Posterior vena cava (tissue), 2 donors: ENCODE measurements at regions not wholly inside any gene's neighbourhood (a gene's known extent, or its start where the extent isn't known, plus 50 kb on each side); places are given as distances from the start of the nearest gene placed in this dataset.

Experiments used
- DNase-seq: peaks from one replicate; pipeline ENCODE4 v3.0.0-alpha.2; 2020; ENCODE audit warnings: low spot score
- intact Hi-C, 2 donors: fragments of 100-400 bp; cut with DNase I; formaldehyde crosslinking; loops; one replicate each; pipeline versions ENCODE4 v1.14.1 to v1.14.2; 2022 to 2023
- donor health status: DM: yes; HTN: yes; CAD: no.
- donor health status: DM: yes; HTN: yes; CAD: no.

GRCh38 chr14:42374332-42374731, 767.7 kb downstream of the LRFN5 start:
- intact Hi-C loops: no loop called here
- no peak for DNase-seq

DNA sequence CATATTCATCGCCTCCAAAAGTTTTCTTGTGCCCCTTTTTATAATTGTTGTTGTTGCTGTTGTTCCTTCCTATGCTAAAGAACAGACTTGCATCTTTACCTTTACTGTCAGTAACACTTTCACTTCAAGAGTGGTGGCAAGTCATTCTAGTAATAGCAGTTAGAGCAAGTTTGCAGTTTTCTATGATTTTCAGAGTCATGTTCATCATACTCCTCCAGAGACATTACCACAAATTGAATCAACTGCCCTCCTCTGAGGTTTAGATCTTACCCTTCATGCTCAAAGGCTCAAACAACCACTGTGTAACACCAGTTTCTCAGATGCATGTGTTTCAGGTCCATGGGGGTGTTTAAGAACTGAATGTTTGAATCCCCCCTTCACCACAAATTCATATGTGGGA, 763.4 kb downstream of the LRFN5 start:
- DNase-seq: no peak
- intact Hi-C loops: no loop called here

GRCh38 chr14:42368234-42368633, 761.6 kb downstream of the LRFN5 start:
- intact Hi-C loops: no loop called here
- no peak for DNase-seq

DNA sequence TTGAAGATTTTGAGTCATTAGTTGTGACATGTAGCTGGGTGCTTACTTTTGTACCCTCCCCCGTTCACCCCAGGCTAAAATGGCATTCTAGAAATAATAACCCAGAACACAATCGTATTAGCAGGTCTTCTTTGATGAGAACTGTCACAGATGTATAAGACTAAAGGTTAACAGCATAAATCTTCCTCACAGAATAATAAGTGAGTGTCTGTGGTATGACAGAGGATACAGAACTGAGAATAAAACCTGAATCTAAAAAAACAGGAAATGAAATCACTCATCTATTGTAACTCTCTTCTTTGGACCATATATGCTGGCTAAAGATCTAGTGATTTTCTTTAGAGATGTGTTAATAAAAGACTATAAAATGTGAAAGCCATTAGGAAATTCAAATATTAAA, 746.6 kb downstream of the LRFN5 start:
- intact Hi-C loops: no loop called here

GRCh38 chr14:42335918-42336317, 729.2 kb downstream of the LRFN5 start:
- no peak for DNase-seq
- intact Hi-C loops: no loop called here

More for the DNA sequence above, 746.6 kb downstream of the LRFN5 start:
- DNase-seq: no peak

DNA sequence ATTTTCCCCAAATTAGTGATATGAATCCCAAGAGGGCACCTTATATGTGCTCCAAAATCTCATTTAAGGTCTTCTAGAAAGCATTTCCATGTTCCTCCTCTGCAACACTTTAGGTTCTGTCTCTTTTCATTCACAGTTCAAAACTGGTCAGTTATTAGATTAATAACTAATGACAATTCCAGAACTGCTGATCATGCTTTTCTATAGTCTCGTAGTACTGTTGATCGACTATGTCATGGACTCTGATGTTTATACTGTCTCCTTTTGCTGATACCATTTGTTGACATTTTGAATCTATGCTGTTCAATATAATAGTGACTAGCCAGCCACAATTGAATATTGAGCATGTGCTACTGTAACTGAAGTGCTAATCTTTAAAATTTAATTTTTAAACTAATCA, 728.3 kb downstream of the LRFN5 start:
- intact Hi-C loops: no loop called here

DNA sequence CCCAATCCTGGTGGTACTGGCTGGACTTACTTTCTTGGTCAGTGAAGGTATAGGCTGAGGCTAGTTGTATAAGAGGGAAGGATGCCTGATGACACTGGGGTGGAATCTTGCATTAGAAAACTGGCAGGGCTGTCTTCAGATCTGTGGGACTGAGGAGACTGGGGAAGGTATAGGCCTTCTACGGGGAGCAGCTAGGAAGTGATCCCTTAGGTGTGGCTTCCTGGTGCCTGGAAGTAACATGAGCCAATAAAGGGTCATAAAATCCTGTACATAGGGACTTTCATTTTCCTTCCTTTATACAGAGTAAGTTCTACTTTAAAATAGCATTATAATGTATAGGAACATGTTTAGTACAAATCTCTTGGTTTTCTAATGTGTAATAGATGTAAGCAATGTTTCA, 716.8 kb downstream of the LRFN5 start:
- intact Hi-C loops: no loop called here
- no peak for DNase-seq

More for the DNA sequence above, 728.3 kb downstream of the LRFN5 start:
- no peak for DNase-seq

- no peak for DNase-seq
- intact Hi-C loops: no loop called here
Observed at GRCh38 chr14:42322531-42323284, 716.0 kb downstream of the LRFN5 start.

- intact Hi-C loops: no loop called here
- DNase-seq: no peak
Observed at GRCh38 chr14:42319996-42320395, 713.3 kb downstream of the LRFN5 start.

DNA sequence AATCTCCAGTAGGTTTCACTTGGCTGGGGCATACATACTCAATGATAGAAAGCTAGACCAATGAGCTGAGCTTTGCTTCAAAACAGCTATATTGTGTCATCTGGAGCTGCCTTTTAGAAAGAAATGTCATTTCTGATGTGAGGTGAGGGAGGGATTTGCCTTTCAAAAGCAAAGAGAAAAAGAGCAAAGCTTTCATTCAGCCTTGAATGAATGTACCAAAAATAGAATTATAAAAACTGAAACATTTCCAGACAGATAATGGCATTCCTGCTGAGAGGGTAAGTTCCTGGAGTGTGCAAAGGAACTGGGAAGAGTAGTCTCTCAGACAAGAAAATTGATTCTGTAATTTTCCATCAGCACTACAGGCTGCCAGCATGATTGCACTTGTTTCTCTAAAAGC, 710.0 kb downstream of the LRFN5 start:
- intact Hi-C loops: no loop called here
- no peak for DNase-seq

GRCh38 chr14:42311876-42312275, 705.2 kb downstream of the LRFN5 start:
- intact Hi-C loops: no loop called here
- DNase-seq: no peak

DNA sequence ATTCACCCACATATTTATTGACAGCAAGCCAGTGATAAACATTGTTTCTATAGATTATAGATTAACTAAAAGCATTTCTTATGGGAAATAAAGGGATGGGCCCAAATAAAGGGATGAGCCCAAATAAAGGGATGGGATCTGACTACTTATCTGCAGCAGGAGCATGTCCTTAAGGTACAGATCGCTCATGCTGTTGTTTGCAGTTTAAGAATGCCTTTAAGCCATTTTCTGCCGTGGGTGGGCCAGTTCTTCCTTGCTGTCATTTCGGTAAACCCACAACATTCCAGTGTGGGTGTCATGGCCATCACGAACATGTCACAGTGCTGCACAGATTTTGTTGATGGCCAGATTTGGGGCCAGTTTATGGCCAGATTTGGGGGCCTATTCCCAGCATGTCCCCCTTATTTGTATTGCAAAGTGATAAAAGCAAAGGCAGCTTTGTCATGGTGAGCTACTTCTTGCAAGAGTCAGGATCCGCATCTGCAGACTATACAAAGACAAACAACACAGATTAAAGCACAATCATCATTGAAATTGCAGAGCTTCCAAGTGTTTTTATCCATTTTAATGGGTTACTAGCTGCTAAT, 700.7 kb downstream of the LRFN5 start:
- DNase-seq: no peak
- intact Hi-C loops: no loop called here

DNA sequence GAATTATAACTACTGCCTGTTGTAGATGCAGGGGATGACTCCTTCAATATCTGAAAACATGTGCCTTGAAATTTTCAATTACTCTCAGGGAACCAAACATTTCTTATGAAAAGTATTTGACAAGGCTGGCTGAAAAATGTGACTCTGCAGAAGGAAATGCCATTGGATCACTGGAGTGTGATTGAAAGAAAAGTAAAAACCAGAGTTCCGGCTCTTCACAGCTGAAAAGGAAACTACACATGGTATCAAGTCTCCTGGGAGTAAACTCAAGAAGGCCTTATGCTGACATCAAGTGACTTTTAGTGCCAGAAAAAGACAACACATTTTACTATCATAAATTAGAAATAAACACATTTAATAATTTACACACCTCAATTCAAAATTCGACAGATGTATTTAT, 693.0 kb downstream of the LRFN5 start:
- DNase-seq: no peak
- intact Hi-C loops: no loop called here

- intact Hi-C loops: no loop called here
- no peak for DNase-seq
Observed at GRCh38 chr14:42293180-42293579, 686.5 kb downstream of the LRFN5 start.

GRCh38 chr14:42277840-42278239, 671.2 kb downstream of the LRFN5 start:
- DNase-seq: no peak
- intact Hi-C loops: no loop called here

DNA sequence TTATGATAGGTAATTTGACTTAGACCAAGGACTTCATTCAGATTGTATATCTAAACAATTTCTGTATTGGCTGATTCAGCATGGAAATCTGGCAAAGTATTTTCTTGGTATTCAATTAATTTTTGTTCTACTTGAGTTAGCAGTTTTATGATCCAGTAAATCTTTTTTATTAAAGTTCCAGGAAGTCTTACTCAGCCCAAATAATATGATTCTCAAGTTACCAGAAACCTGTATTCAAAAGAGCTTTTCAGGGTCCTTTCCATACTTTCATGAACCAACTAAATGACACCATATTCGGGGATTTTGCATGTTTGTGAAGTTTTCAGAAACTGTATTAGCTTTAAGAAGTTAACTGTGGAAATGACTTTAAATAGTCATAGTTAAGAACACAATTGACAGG, 662.6 kb downstream of the LRFN5 start:
- intact Hi-C loops: no loop called here
- DNase-seq: no peak

DNA sequence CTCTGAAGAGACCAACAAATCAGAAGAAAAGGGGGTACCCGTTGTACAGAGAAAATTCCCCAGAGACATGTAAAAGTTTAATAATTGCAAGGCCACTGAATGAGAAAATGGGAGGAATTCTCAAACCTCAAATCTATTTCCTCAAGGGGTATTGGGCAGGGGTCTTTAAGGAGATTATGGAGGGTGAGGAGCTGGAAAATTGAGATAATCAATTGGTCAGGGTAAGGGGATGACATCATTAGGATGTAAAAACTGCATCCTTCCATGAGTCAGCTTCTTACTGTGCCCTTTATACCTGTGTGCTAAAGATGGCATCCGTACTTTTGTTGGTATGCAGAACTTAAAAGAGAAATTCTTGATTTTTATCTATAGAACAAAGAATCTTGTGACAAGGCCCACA, 641.5 kb downstream of the LRFN5 start:
- no peak for DNase-seq
- intact Hi-C loops: no loop called here

- intact Hi-C loops: no loop called here
- no peak for DNase-seq
Observed at GRCh38 chr14:42241101-42241500, 634.4 kb downstream of the LRFN5 start.

DNA sequence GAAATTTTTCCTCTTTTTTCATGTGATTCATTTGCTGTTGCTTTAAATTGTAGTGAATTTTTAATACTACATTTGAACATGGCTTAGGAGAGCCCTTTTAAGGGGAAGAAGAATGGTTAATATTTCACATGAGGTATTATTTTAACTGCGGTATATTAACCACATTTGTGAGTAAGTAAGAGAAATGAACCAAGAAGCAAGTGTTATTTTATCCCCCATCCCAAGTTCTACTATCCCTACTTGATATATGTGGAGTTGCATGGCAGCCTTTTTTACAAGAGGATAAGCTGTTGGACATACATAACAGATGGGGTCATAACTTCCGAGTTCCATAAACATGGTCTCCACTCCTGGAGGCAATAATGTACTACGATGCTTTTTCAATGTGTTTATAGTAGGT, 623.3 kb downstream of the LRFN5 start:
- DNase-seq: no peak
- intact Hi-C loops: no loop called here

GRCh38 chr14:42229294-42229693, 622.6 kb downstream of the LRFN5 start:
- intact Hi-C loops: no loop called here
- DNase-seq: no peak

GRCh38 chr14:42228611-42229010, 621.9 kb downstream of the LRFN5 start:
- intact Hi-C loops: no loop called here
- no peak for DNase-seq
